Liver (tissue), 8 donors: ENCODE measurements at regions not wholly inside any gene's neighbourhood (a gene's known extent, or its start where the extent isn't known, plus 50 kb on each side); places are given as distances from the start of the nearest gene placed in this dataset.

Experiments
- DNase-seq: peaks from one replicate; pipeline ENCODE4 v3.0.0-alpha.2; 2017; ENCODE audit warnings: low spot score
- H3K27ac ChIP-seq, 2 donors: one replicate each; pipeline ENCODE4 v1.7.0; 2013; ENCODE audit warnings: inconsistent platforms in 2 of 2, low read length in 2 of 2, control low read depth in 1 of 2, low read depth in 1 of 2, mild to moderate bottlenecking in 1 of 2
- H3K27me3 ChIP-seq, 4 donors: one replicate each; pipeline versions ENCODE4 v1.6.1 to v1.7.0; 2013; ENCODE audit warnings: low read length in 3 of 4, inconsistent platforms in 1 of 4, mild to moderate bottlenecking in 1 of 4, moderate library complexity in 1 of 4; ENCODE audit not compliant: control insufficient read depth in 4 of 4, insufficient read depth in 4 of 4
- H3K36me3 ChIP-seq, 4 donors: one replicate each; pipeline versions ENCODE4 v1.6.1 to v1.7.0; 2013; ENCODE audit warnings: low read length in 3 of 4, mild to moderate bottlenecking in 3 of 4, low read depth in 1 of 4, moderate library complexity in 1 of 4; ENCODE audit not compliant: control insufficient read depth in 4 of 4, insufficient read depth in 3 of 4
- H3K4me1 ChIP-seq, 4 donors: one replicate each; pipeline versions ENCODE4 v1.6.1 to v1.7.0; 2013; ENCODE audit warnings: low read length in 3 of 4, mild to moderate bottlenecking in 3 of 4, moderate library complexity in 1 of 4; ENCODE audit not compliant: control insufficient read depth in 4 of 4, insufficient read depth in 4 of 4
- H3K4me3 ChIP-seq, 3 donors: one replicate each; pipeline versions ENCODE4 v1.6.1 to v1.7.0; 2013; ENCODE audit warnings: low read length in 3 of 3, control low read depth in 1 of 3, low read depth in 1 of 3, mild to moderate bottlenecking in 1 of 3
- H3K9ac ChIP-seq, 2 donors: one replicate each; pipeline ENCODE4 v1.7.0; 2013; ENCODE audit warnings: low read length in 2 of 2, mild to moderate bottlenecking in 2 of 2, moderate library complexity in 2 of 2, control low read depth in 1 of 2, low read depth in 1 of 2
- H3K9me3 ChIP-seq, 4 donors: one replicate each; pipeline versions ENCODE4 v1.6.1 to v1.7.0; 2013; ENCODE audit warnings: low read length in 3 of 4; ENCODE audit not compliant: control insufficient read depth in 4 of 4
- ATF3 ChIP-seq: IDR thresholded peaks from 2 replicates; pipeline ENCODE4 v1.6.1; 2016; ENCODE audit warnings: antibody characterized with exemption
- CTCF ChIP-seq: fragments of 150-350 bp; IDR thresholded peaks from 2 replicates; pipeline ENCODE4 v1.5.1; 2017; ENCODE audit warnings: improper control_type of control experiment, low read depth, low read length; ENCODE audit not compliant: missing input control
- EGR1 ChIP-seq, 2 donors: IDR thresholded peaks; 2 replicates each; pipeline ENCODE4 v1.6.1; 2016 to 2018; ENCODE audit warnings: antibody characterized with exemption in 2 of 2, low read depth in 2 of 2
- FOXA1 ChIP-seq: IDR thresholded peaks from 2 replicates; pipeline ENCODE4 v1.6.1; 2016; ENCODE audit warnings: antibody characterized with exemption
- FOXA2 ChIP-seq: IDR thresholded peaks from 2 replicates; pipeline ENCODE4 v1.6.1; 2016; ENCODE audit warnings: antibody characterized with exemption
- GABPA ChIP-seq, 2 donors: IDR thresholded peaks in 1 of 2; conservative IDR thresholded peaks in 1 of 2; 2 replicates each; pipeline ENCODE4 v1.6.1; 2016; ENCODE audit warnings: antibody characterized with exemption in 2 of 2, mild to moderate bottlenecking in 1 of 2, moderate library complexity in 1 of 2
- HNF4G ChIP-seq: IDR thresholded peaks from 2 replicates; pipeline ENCODE4 v1.6.1; 2016; ENCODE audit warnings: antibody characterized with exemption
- NR2F2 ChIP-seq: IDR thresholded peaks from 2 replicates; pipeline ENCODE4 v1.6.1; 2016; ENCODE audit warnings: antibody characterized with exemption
- RAD21 ChIP-seq, 2 donors: IDR thresholded peaks; 2 replicates each; pipeline ENCODE4 v1.6.1; 2016; ENCODE audit warnings: antibody characterized with exemption in 2 of 2, mild to moderate bottlenecking in 2 of 2
- REST ChIP-seq: IDR thresholded peaks from 2 replicates; pipeline ENCODE4 v1.6.1; 2016; ENCODE audit warnings: antibody characterized with exemption, mild to moderate bottlenecking
- SP1 ChIP-seq: IDR thresholded peaks from 2 replicates; pipeline ENCODE4 v1.6.1; 2018; ENCODE audit warnings: antibody characterized with exemption, mild to moderate bottlenecking
- TAF1 ChIP-seq: conservative IDR thresholded peaks from 2 replicates; pipeline ENCODE4 v1.6.1; 2016; ENCODE audit warnings: antibody characterized with exemption, mild to moderate bottlenecking
- YY1 ChIP-seq: IDR thresholded peaks from 2 replicates; pipeline ENCODE4 v1.6.1; 2016; ENCODE audit warnings: antibody characterized with exemption, mild to moderate bottlenecking
- ZBTB33 ChIP-seq: IDR thresholded peaks from 2 replicates; pipeline ENCODE4 v1.6.1; 2016; ENCODE audit warnings: antibody characterized with exemption
- WGBS: extraction: QIAGEN DNeasy Blood & Tissue Kit; methylation state at CpG from one replicate; pipeline ENCODE4 v1.1.7; 2013; 5-methylcytosine and 5-hydroxymethylcytosine counted together
- donor health status: healthy.
- donor health status: healthy.
- donor health status: healthy.
- donor health status: healthy.
- donor health status: healthy.

- peaks cover 11 to 37% (median 18%) of the 10 kb centered on the region in 4 donors for H3K36me3 ChIP-seq
- H3K4me3 ChIP-seq = no peak overlapping the region
- WGBS = 74% methylated on average over 4 of the region's 4 CpGs
- H3K4me1 ChIP-seq = no peaks in the 10 kb centered on the region
- no peak for TF ChIP-seq GABPA (IDR thresholded peaks at IDR 0.05 in 1 of 2, conservative IDR thresholded peaks at IDR 0.05 in 1 of 2)
- no peak for TF ChIP-seq SP1
- TF ChIP-seq TAF1 = no peak
- TF ChIP-seq HNF4G = no peak
- no peak for TF ChIP-seq FOXA1
- TF ChIP-seq CTCF = no peak
- TF ChIP-seq NR2F2 = no peak
- no peak for TF ChIP-seq ATF3
- TF ChIP-seq REST = no peak
- TF ChIP-seq FOXA2 = no peak
- TF ChIP-seq ZBTB33 = no peak
- no peak for TF ChIP-seq EGR1 (IDR thresholded peaks at IDR 0.05; ENCODE audit: low read depth in 2 of 2)
- no peak overlapping the region for H3K9ac ChIP-seq
- no peak overlapping the region for H3K27ac ChIP-seq
- no peaks in the 10 kb centered on the region for H3K27me3 ChIP-seq
- DNase-seq = no peak
- no peaks in the 10 kb centered on the region for H3K9me3 ChIP-seq
Measured at GRCh38 chr10:49463605-49464004, 67.7 kb upstream of the DRGX start.

GRCh38 chr10:49458869-49459268 lies 63.0 kb upstream of the DRGX start:
- Histone ChIP-seq H3K27ac (no peak overlapping the region), H3K9ac (no peak overlapping the region), H3K4me3 (no peak overlapping the region), H3K9me3 (peaks cover 0 to 6% (median 3%) of the 10 kb centered on the region in 4 donors), H3K36me3 (peaks cover 9 to 51% (median 30%) of the 10 kb centered on the region in 4 donors), H3K4me1 (no peaks in the 10 kb centered on the region), H3K27me3 (no peaks in the 10 kb centered on the region)
- WGBS = 95% methylated on average over 7 of the region's 7 CpGs
- no peak for TF ChIP-seq FOXA1
- TF ChIP-seq TAF1 = no peak
- TF ChIP-seq REST = no peak
- no peak for TF ChIP-seq HNF4G
- TF ChIP-seq YY1 = no peak
- TF ChIP-seq RAD21 (IDR thresholded peaks at IDR 0.05) = no peak
- no peak for DNase-seq
